ENCODE measurements at regions not wholly inside any gene's neighbourhood (a gene's known extent, or its start where the extent isn't known, plus 50 kb on each side); places are given as distances from the start of the nearest gene placed in this dataset.

DNA sequence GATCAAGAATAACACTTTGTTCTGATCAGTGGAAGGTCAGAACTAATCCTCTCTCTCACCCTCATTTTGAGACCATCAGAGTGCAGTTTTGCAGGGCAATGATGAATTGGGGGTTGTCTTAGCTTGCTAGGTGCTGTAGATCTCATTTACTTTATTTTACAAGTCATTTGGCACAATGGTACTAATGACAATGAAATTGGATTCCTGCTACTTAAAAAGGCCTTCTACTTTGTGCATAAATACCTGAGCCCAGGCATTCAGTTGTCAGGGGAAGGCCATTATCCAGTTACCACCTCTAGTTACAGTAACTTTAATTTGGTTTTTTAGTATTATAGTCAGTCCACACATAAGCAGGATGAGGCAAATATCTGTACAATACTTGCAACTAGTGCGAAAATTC lies 240.0 kb downstream of the HDGFL1 start:
- Histone ChIP-seq H4K20me1 (ENCODE audit: insufficient read depth) (no peaks in the 10 kb centered on the region), H3K27me3 (ENCODE audit: insufficient read depth, low read depth, low read length) (no peaks in the 10 kb centered on the region), H3K36me3 (ENCODE audit: insufficient read depth, low read length) (no peaks in the 10 kb centered on the region), H3K9me2 (ENCODE audit: insufficient read depth, low read length) (no peaks in the 10 kb centered on the region), H3F3A (ENCODE audit: insufficient read depth, low read length, poor library complexity, severe bottlenecking) (no peaks in the 10 kb centered on the region), H3K27ac (ENCODE audit: low read length) (no peak overlapping the region), H3K9me3 (ENCODE audit: low read length) (no peaks in the 10 kb centered on the region), H3K79me2 (replicated peaks; ENCODE audit: insufficient read depth, low read length) (no peaks in the 10 kb centered on the region), H3K4me2 (ENCODE audit: low read length) (no peak overlapping the region), H3K4me3 (ENCODE audit: low read length) (no peak overlapping the region), H3K9ac (ENCODE audit: low read length) (no peak overlapping the region), H2AFZ (ENCODE audit: low read depth, low read length) (no peak overlapping the region)
- TF ChIP-seq POLR2AphosphoS5 (IDR thresholded peaks at IDR 0.05) (no peak), RAD21 (conservative IDR thresholded peaks at IDR 0.05) (no peak), MXI1 (conservative IDR thresholded peaks at IDR 0.05; ENCODE audit: poor library complexity, severe bottlenecking) (no peak), EZH2 (IDR thresholded peaks at IDR 0.05; ENCODE audit: borderline replicate concordance, insufficient read depth, low read length, poor library complexity, severe bottlenecking) (no peak), SMC3 (conservative IDR thresholded peaks at IDR 0.05; ENCODE audit: poor library complexity) (no peak), EP300 (conservative IDR thresholded peaks at IDR 0.05; ENCODE audit: poor library complexity, severe bottlenecking) (no peak), TAF1 (IDR thresholded peaks at IDR 0.05; ENCODE audit: low read depth) (no peak)
- TF ChIP-seq, protein P1, sequence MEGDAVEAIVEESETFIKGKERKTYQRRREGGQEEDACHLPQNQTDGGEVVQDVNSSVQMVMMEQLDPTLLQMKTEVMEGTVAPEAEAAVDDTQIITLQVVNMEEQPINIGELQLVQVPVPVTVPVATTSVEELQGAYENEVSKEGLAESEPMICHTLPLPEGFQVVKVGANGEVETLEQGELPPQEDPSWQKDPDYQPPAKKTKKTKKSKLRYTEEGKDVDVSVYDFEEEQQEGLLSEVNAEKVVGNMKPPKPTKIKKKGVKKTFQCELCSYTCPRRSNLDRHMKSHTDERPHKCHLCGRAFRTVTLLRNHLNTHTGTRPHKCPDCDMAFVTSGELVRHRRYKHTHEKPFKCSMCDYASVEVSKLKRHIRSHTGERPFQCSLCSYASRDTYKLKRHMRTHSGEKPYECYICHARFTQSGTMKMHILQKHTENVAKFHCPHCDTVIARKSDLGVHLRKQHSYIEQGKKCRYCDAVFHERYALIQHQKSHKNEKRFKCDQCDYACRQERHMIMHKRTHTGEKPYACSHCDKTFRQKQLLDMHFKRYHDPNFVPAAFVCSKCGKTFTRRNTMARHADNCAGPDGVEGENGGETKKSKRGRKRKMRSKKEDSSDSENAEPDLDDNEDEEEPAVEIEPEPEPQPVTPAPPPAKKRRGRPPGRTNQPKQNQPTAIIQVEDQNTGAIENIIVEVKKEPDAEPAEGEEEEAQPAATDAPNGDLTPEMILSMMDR (IDR thresholded peaks at IDR 0.05; ENCODE audit: poor library complexity, severe bottlenecking) = no peak
- TF ChIP-seq, protein P2, sequence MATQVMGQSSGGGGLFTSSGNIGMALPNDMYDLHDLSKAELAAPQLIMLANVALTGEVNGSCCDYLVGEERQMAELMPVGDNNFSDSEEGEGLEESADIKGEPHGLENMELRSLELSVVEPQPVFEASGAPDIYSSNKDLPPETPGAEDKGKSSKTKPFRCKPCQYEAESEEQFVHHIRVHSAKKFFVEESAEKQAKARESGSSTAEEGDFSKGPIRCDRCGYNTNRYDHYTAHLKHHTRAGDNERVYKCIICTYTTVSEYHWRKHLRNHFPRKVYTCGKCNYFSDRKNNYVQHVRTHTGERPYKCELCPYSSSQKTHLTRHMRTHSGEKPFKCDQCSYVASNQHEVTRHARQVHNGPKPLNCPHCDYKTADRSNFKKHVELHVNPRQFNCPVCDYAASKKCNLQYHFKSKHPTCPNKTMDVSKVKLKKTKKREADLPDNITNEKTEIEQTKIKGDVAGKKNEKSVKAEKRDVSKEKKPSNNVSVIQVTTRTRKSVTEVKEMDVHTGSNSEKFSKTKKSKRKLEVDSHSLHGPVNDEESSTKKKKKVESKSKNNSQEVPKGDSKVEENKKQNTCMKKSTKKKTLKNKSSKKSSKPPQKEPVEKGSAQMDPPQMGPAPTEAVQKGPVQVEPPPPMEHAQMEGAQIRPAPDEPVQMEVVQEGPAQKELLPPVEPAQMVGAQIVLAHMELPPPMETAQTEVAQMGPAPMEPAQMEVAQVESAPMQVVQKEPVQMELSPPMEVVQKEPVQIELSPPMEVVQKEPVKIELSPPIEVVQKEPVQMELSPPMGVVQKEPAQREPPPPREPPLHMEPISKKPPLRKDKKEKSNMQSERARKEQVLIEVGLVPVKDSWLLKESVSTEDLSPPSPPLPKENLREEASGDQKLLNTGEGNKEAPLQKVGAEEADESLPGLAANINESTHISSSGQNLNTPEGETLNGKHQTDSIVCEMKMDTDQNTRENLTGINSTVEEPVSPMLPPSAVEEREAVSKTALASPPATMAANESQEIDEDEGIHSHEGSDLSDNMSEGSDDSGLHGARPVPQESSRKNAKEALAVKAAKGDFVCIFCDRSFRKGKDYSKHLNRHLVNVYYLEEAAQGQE (IDR thresholded peaks at IDR 0.05; ENCODE audit: borderline replicate concordance) = no peak

DNA sequence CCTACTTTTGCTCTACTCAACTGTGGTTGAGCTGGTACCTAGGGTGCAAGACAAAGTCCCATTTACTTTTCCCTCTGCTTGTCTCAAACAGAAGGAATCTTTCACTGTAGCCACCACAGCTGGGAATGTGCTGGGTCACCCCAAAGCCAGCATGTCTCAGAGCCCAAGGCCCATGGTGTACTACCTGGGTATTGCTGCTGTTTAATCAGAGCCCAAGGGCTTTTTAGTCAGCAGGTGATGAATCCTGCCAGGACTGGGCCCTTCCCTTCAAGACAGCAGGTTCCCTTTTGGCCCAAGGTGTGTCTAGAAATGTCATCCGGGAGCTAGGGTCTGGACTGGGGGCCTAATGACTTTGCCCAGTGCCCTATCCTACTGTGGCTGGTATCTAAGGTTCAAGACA lies 249.8 kb downstream of the HDGFL1 start:
- Histone ChIP-seq H4K20me1 (ENCODE audit: insufficient read depth) (no peaks in the 10 kb centered on the region), H3K27ac (ENCODE audit: low read length) (no peak overlapping the region), H3K9me2 (ENCODE audit: insufficient read depth, low read length) (no peaks in the 10 kb centered on the region), H3K9ac (ENCODE audit: low read length) (no peak overlapping the region), H3K9me3 (ENCODE audit: low read length) (no peaks in the 10 kb centered on the region), H3K4me3 (ENCODE audit: low read length) (no peak overlapping the region), H2AFZ (ENCODE audit: low read depth, low read length) (no peak overlapping the region), H3K79me2 (replicated peaks; ENCODE audit: insufficient read depth, low read length) (no peaks in the 10 kb centered on the region), H3K27me3 (ENCODE audit: insufficient read depth, low read depth, low read length) (no peaks in the 10 kb centered on the region), H3K4me2 (ENCODE audit: low read length) (no peak overlapping the region), H3F3A (ENCODE audit: insufficient read depth, low read length, poor library complexity, severe bottlenecking) (no peaks in the 10 kb centered on the region), H3K36me3 (ENCODE audit: insufficient read depth, low read length) (no peaks in the 10 kb centered on the region)
- TF ChIP-seq EZH2 (IDR thresholded peaks at IDR 0.05; ENCODE audit: borderline replicate concordance, insufficient read depth, low read length, poor library complexity, severe bottlenecking) = no peak
- TF ChIP-seq, protein P1 (IDR thresholded peaks at IDR 0.05; ENCODE audit: poor library complexity, severe bottlenecking) = no peak
- no peak for TF ChIP-seq RAD21 (conservative IDR thresholded peaks at IDR 0.05)
- TF ChIP-seq, protein P2 (IDR thresholded peaks at IDR 0.05; ENCODE audit: borderline replicate concordance) = no peak
- TF ChIP-seq TAF1 (IDR thresholded peaks at IDR 0.05; ENCODE audit: low read depth) = no peak
- no peak for TF ChIP-seq SMC3 (conservative IDR thresholded peaks at IDR 0.05; ENCODE audit: poor library complexity)
- TF ChIP-seq MXI1 (conservative IDR thresholded peaks at IDR 0.05; ENCODE audit: poor library complexity, severe bottlenecking) = no peak
- TF ChIP-seq EP300 (conservative IDR thresholded peaks at IDR 0.05; ENCODE audit: poor library complexity, severe bottlenecking) = no peak
- no peak for TF ChIP-seq POLR2AphosphoS5 (IDR thresholded peaks at IDR 0.05)

Data from neural cell (in vitro differentiated cells).